IMR-90 (cell line): ENCODE measurements at regions not wholly inside any gene's neighbourhood (a gene's known extent, or its start where the extent isn't known, plus 50 kb on each side); places are given as distances from the start of the nearest gene placed in this dataset.

Experiments used
- ATAC-seq: fragments of 200-7000 bp; cut with Tn5 transposase; 2 replicates; pipeline ENCODE4 v1.9.1; 2020; ENCODE audit warnings: low read depth, mild to moderate bottlenecking, moderate library complexity
- BruUV-seq: library from RNA; stranded (reverse); fragments of 400-500 nt; replicated peaks from 2 replicates; lab custom pipeline; 2021; lab: Mats Ljungman, UMichigan
- CTCF ChIA-PET: fragments of 300-600 bp; formaldehyde crosslinking; extraction: SDS; loops from one replicate; lab custom pipeline; 2021; ENCODE audit warnings: antibody characterized with exemption; lab: Yijun Ruan, JAX
- POLR2A ChIA-PET: fragments of 300-600 bp; sonication (Branson Sonifier 250); formaldehyde crosslinking; loops from one replicate; lab custom pipeline; 2022; ENCODE audit warnings: antibody characterized with exemption; ENCODE audit not compliant: unreplicated experiment; lab: Charles Lee
- DNase-seq: peaks from one replicate; pipeline ENCODE4 v3.0.0; 2013
- H2AFZ ChIP-seq: replicated peaks from 2 replicates; pipeline ENCODE3; 2013; ENCODE audit warnings: low read length, mild to moderate bottlenecking; ENCODE audit not compliant: poor library complexity
- H2AK5ac ChIP-seq: 2 replicates; pipeline ENCODE4 v1.6.1; 2013; ENCODE audit warnings: low read depth, low read length, inconsistent platforms
- H2AK9ac ChIP-seq: replicated peaks from 2 replicates; pipeline ENCODE3; 2013; ENCODE audit warnings: mild to moderate bottlenecking, low read depth, low read length, moderate library complexity; ENCODE audit not compliant: poor library complexity
- H2BK120ac ChIP-seq: 2 replicates; pipeline ENCODE4 v1.6.1; 2013; ENCODE audit warnings: low read depth, low read length, inconsistent platforms
- H2BK15ac ChIP-seq: 3 replicates; pipeline ENCODE4 v1.6.1; 2013; ENCODE audit warnings: low read depth, low read length, inconsistent platforms
- H2BK20ac ChIP-seq: 2 replicates; pipeline ENCODE4 v1.6.1; 2013; ENCODE audit warnings: low read depth, mild to moderate bottlenecking, inconsistent platforms, low read length, moderate library complexity
- H2BK5ac ChIP-seq: 2 replicates; pipeline ENCODE4 v1.6.1; 2013; ENCODE audit warnings: mild to moderate bottlenecking, low read depth, low read length, inconsistent platforms; ENCODE audit not compliant: poor library complexity, severe bottlenecking
- H3K14ac ChIP-seq: replicated peaks from 2 replicates; pipeline ENCODE4 v1.6.1; 2013; ENCODE audit warnings: low read depth, low read length, inconsistent platforms
- H3K18ac ChIP-seq: 2 replicates; pipeline ENCODE4 v1.6.1; 2013; ENCODE audit warnings: low read depth, low read length, control low read depth
- H3K23ac ChIP-seq: 2 replicates; pipeline ENCODE4 v1.6.1; 2013; ENCODE audit warnings: low read depth, low read length, inconsistent platforms
- H3K27ac ChIP-seq: 2 replicates; pipeline ENCODE4 v1.5.1; 2013; ENCODE audit warnings: mild to moderate bottlenecking, control low read depth, low read length; ENCODE audit not compliant: insufficient read depth
- H3K27me3 ChIP-seq: 2 replicates; pipeline ENCODE4 v1.6.1; 2013; ENCODE audit warnings: low read length; ENCODE audit not compliant: control insufficient read depth, insufficient read depth
- H3K36me3 ChIP-seq: 2 replicates; pipeline ENCODE4 v1.6.1; 2013; ENCODE audit warnings: low read length, mixed read lengths; ENCODE audit not compliant: control insufficient read depth, insufficient read depth
- H3K4ac ChIP-seq: 2 replicates; pipeline ENCODE4 v1.6.1; 2013; ENCODE audit warnings: low read depth, low read length, inconsistent platforms
- H3K4me1 ChIP-seq: 2 replicates; pipeline ENCODE4 v1.6.1; 2013; ENCODE audit warnings: low read length, mixed read lengths; ENCODE audit not compliant: control insufficient read depth, insufficient read depth
- H3K4me2 ChIP-seq: 2 replicates; pipeline ENCODE4 v1.6.1; 2013; ENCODE audit warnings: low read depth, mild to moderate bottlenecking, control low read depth, low read length, moderate library complexity
- H3K4me3 ChIP-seq: 2 replicates; pipeline ENCODE4 v1.5.1; 2013; ENCODE audit warnings: low read depth, mild to moderate bottlenecking, control low read depth, low read length, moderate library complexity; ENCODE audit not compliant: insufficient read depth
- H3K56ac ChIP-seq: 2 replicates; pipeline ENCODE4 v1.6.1; 2013; ENCODE audit warnings: low read length, inconsistent platforms; ENCODE audit not compliant: insufficient read depth; ENCODE audit errors: extremely low read depth
- H3K79me1 ChIP-seq, 2 experiments: 2 replicates each; pipeline ENCODE4 v1.6.1; 2013; ENCODE audit warnings: low read length in 2 of 2, inconsistent platforms in 1 of 2, low read depth in 1 of 2
- H3K9ac ChIP-seq: 2 replicates; pipeline ENCODE4 v1.6.1; 2013; ENCODE audit warnings: low read depth, low read length, control low read depth
- H3K9me1 ChIP-seq: 2 replicates; pipeline ENCODE4 v1.6.1; 2013; ENCODE audit warnings: low read length, inconsistent platforms; ENCODE audit not compliant: insufficient read depth
- H3K9me3 ChIP-seq: 2 replicates; pipeline ENCODE4 v1.6.1; 2013; ENCODE audit warnings: low read length; ENCODE audit not compliant: control insufficient read depth, insufficient read depth
- H4K20me1 ChIP-seq: 2 replicates; pipeline ENCODE4 v1.6.1; 2013; ENCODE audit warnings: low read length, inconsistent platforms; ENCODE audit not compliant: insufficient read depth
- H4K5ac ChIP-seq: 2 replicates; pipeline ENCODE4 v1.6.1; 2013; ENCODE audit warnings: mild to moderate bottlenecking, low read depth, low read length, control low read depth
- H4K8ac ChIP-seq, 2 experiments: 2 replicates each; pipeline ENCODE4 v1.6.1; 2013; ENCODE audit warnings: low read depth in 2 of 2, low read length in 2 of 2, control low read depth in 1 of 2, inconsistent platforms in 1 of 2
- H4K91ac ChIP-seq: 2 replicates; pipeline ENCODE4 v1.6.1; 2013; ENCODE audit warnings: low read depth, low read length, inconsistent platforms; ENCODE audit not compliant: insufficient read depth
- BHLHE40 ChIP-seq: fragments of 150-350 bp; IDR thresholded peaks from 2 replicates; pipeline ENCODE4 v1.6.1; 2016; ENCODE audit warnings: mild to moderate bottlenecking, low read depth, low read length
- CEBPB ChIP-seq: IDR thresholded peaks from 2 replicates; pipeline ENCODE4 v1.6.1; 2012; ENCODE audit warnings: low read depth, low read length, improper control_type of control experiment
- CHD1 ChIP-seq: IDR thresholded peaks from 2 replicates; pipeline ENCODE4 v1.6.1; 2012; ENCODE audit warnings: low read depth, low read length, improper control_type of control experiment
- CTCF ChIP-seq: conservative IDR thresholded peaks from 2 replicates; pipeline ENCODE4 v1.5.1; 2012; ENCODE audit warnings: mild to moderate bottlenecking, low read depth, low read length, improper control_type of control experiment
- ELK1 ChIP-seq: fragments of 150-350 bp; IDR thresholded peaks from 2 replicates; pipeline ENCODE4 v1.6.1; 2016; ENCODE audit warnings: low read depth, mild to moderate bottlenecking, low read length, moderate library complexity, borderline replicate concordance
- FOS ChIP-seq: fragments of 150-350 bp; IDR thresholded peaks from 2 replicates; pipeline ENCODE4 v1.6.1; 2016; ENCODE audit warnings: low read depth, low read length
- MAFK ChIP-seq: IDR thresholded peaks from 2 replicates; pipeline ENCODE4 v1.6.1; 2012; ENCODE audit warnings: low read depth, low read length, improper control_type of control experiment
- MAZ ChIP-seq: IDR thresholded peaks from 2 replicates; pipeline ENCODE4 v1.6.1; 2012; ENCODE audit warnings: low read depth, mild to moderate bottlenecking, low read length, improper control_type of control experiment, moderate library complexity, borderline replicate concordance
- NFE2L2 ChIP-seq: fragments of 150-350 bp; IDR thresholded peaks from 2 replicates; pipeline ENCODE4 v1.6.1; 2016; ENCODE audit warnings: low read depth, mild to moderate bottlenecking, low read length
- POLR2A ChIP-seq: IDR thresholded peaks from 2 replicates; pipeline ENCODE4 v1.6.1; 2012; ENCODE audit warnings: mild to moderate bottlenecking, low read depth, low read length
- RFX5 ChIP-seq: IDR thresholded peaks from 2 replicates; pipeline ENCODE4 v1.8.0; 2012; ENCODE audit warnings: low read depth, mild to moderate bottlenecking, low read length, moderate library complexity
- WGBS, 2 experiments: methylation state at CpG; one replicate each; pipeline versions ENCODE4 v1.1.5 to v1.1.7; 2013; ENCODE audit warnings: missing lambda C conversion rate in 2 of 2; ENCODE audit not compliant: insufficient read length in 1 of 2; ENCODE audit errors: extremely low coverage in 2 of 2; 5-methylcytosine and 5-hydroxymethylcytosine counted together
- dilution Hi-C: fragments of 300-500 bp; cut with HindIII; formaldehyde crosslinking; loops from one replicate; pipeline ENCODE4 v1.14.3; 2018; ENCODE audit warnings: low sequenced_read_pairs; ENCODE audit not compliant: unreplicated experiment
- in situ Hi-C: fragments of 300-500 bp; cut with MboI; formaldehyde crosslinking; loops from 3 replicates; pipeline ENCODE4 v1.14.3; 2019; ENCODE audit warnings: low sequenced_read_pairs, inconsistent platforms, mixed read lengths
- intact Hi-C: fragments of 100-400 bp; cut with micrococcal nuclease; formaldehyde crosslinking; loops from 2 replicates; pipeline ENCODE4 v1.10.0; 2022

GRCh38 chr19:28019371-28019770 is 1193.6 kb downstream of the UQCRFS1 start:
- no peak for TF ChIP-seq CEBPB
- no peak for TF ChIP-seq MAFK
- no peak for TF ChIP-seq MAZ
- TF ChIP-seq BHLHE40: no peak
- no peak for TF ChIP-seq ELK1
- no peak for TF ChIP-seq CHD1
- no peak for TF ChIP-seq FOS
- no peak for TF ChIP-seq RFX5
- no peak for TF ChIP-seq CTCF
- TF ChIP-seq NFE2L2: no peak
- no peak for TF ChIP-seq POLR2A
- 40% methylated on average over 2 of the region's 7 CpGs; no CpG with 5 or more reads in 1 of the 2 experiments for WGBS, 2 experiments
- no peaks in the 10 kb centered on the region for H3K9me1 ChIP-seq

More at GRCh38 chr19:28019371-28019770, 1193.6 kb downstream of the UQCRFS1 start:
- no peaks in the 10 kb centered on the region for H3K4me1 ChIP-seq
- no peak overlapping the region for H3K27ac ChIP-seq
- H3K4me3 ChIP-seq: no peak overlapping the region
- H4K5ac ChIP-seq: no peak overlapping the region
- intact Hi-C loops: no loop called here
- no peak overlapping the region for H3K4ac ChIP-seq
- in situ Hi-C loops: no loop called here
- H2AFZ ChIP-seq: no peak overlapping the region
- no peak overlapping the region for H2BK5ac ChIP-seq
- H3K36me3 ChIP-seq: no peaks in the 10 kb centered on the region
- dilution Hi-C loops: no loop called here
- H3K9ac ChIP-seq: no peak overlapping the region
- no peaks in the 10 kb centered on the region for H4K20me1 ChIP-seq
- H2BK15ac ChIP-seq: no peak overlapping the region
- H2AK5ac ChIP-seq: no peak overlapping the region
- BruUV-seq: no TSS peak
- no peak overlapping the region for H3K4me2 ChIP-seq
- no peak overlapping the region for H3K56ac ChIP-seq
- no peaks in the 10 kb centered on the region for H3K79me1 ChIP-seq
- H2BK120ac ChIP-seq: no peak overlapping the region
- H3K27me3 ChIP-seq: no peaks in the 10 kb centered on the region
- CTCF ChIA-PET: no interaction called here
- POLR2A ChIA-PET: no interaction called here
- no peak overlapping the region for H2AK9ac ChIP-seq
- no peak overlapping the region for H3K23ac ChIP-seq
- H3K9me3 ChIP-seq: peaks cover 27% of the 10 kb centered on the region; the same call in 1 of the 2 replicates
- no peak for DNase-seq
- H4K91ac ChIP-seq: no peak overlapping the region
- no peak overlapping the region for H3K14ac ChIP-seq
- H2BK20ac ChIP-seq: no peak overlapping the region
- no peak overlapping the region for H3K18ac ChIP-seq
- H4K8ac ChIP-seq: no peak overlapping the region
- no peak for ATAC-seq
